22Rv1 (cell line): ENCODE measurements at regions not wholly inside any gene's neighbourhood (a gene's known extent, or its start where the extent isn't known, plus 50 kb on each side); places are given as distances from the start of the nearest gene placed in this dataset.

Experiments
- CTCF ChIP-seq: fragments of 450-650 bp; IDR thresholded peaks from 2 replicates; pipeline ENCODE4 v1.5.1; 2017; ENCODE audit warnings: mild to moderate bottlenecking
- ZFX ChIP-seq: fragments of 450-650 bp; IDR thresholded peaks from 2 replicates; pipeline ENCODE4 v1.6.1; 2017; ENCODE audit warnings: antibody characterized with exemption, borderline replicate concordance

- TF ChIP-seq CTCF (no peak), ZFX (no peak)
Observed at GRCh38 chr9:73412874-73413273, 261.2 kb downstream of the ANXA1 start.
